Right lobe of liver (tissue), 4 donors: ENCODE measurements at regions not wholly inside any gene's neighbourhood (a gene's known extent, or its start where the extent isn't known, plus 50 kb on each side); places are given as distances from the start of the nearest gene placed in this dataset.

Experiments
- CTCF ChIP-seq, 4 donors: fragments of 200-600 bp in 3 of 4; fragments of 450-650 bp in 1 of 4; IDR thresholded peaks; one replicate each; pipeline versions ENCODE4 v1.5.1 to v1.8.0; 2016 to 2022; ENCODE audit warnings: antibody characterized with exemption in 4 of 4, mild to moderate bottlenecking in 2 of 4
- POLR2A ChIP-seq: fragments of 450-650 bp; IDR thresholded peaks from one replicate; pipeline ENCODE4 v1.6.1; 2017; ENCODE audit warnings: antibody characterized with exemption, mild to moderate bottlenecking
- donor health status: DM: no; HTN: no; CAD: no.
- donor health status: DM: no; HTN: no; CAD: no.
- donor health status: DM: no; HTN: yes; CAD: no.

DNA sequence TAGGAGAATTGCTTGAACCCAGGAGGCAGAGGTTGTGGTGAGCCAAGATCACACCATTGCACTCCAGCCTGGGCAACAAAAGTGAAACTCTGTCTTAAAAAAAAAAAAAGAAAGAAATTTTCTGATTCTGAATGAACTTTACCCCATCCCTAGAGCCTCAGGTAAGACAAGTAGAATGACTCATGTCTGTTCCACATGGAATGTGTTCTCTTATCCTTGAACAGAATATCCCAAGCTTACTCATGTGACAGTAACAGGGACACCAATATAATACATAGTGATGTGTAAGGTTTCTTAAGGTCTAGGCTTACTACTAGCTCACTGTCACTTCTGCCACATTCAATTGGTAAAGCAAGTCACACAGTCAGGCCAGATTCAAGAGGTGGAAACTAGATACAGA is 219.6 kb upstream of the BTBD3 start:
- TF ChIP-seq POLR2A (no peak), CTCF (IDR thresholded peaks at IDR 0.05) (no peak)
